ENCODE measurements at regions not wholly inside any gene's neighbourhood (a gene's known extent, or its start where the extent isn't known, plus 50 kb on each side); places are given as distances from the start of the nearest gene placed in this dataset.

- TF ChIP-seq CTCF (IDR thresholded peaks at IDR 0.05) (no peak), EP300 (IDR thresholded peaks at IDR 0.05) (no peak), POLR2A (IDR thresholded peaks at IDR 0.05) (no peak)
Observed at GRCh38 chr3:127394984-127395662, 107.3 kb upstream of the PRR20G start.
